ENCODE measurements at regions not wholly inside any gene's neighbourhood (a gene's known extent, or its start where the extent isn't known, plus 50 kb on each side); places are given as distances from the start of the nearest gene placed in this dataset.
"Not testable (repeated sequence)": the region's sequence is repeated elsewhere in the genome, so short reads cannot be mapped to it uniquely, and the experiment has no call there.

DNA sequence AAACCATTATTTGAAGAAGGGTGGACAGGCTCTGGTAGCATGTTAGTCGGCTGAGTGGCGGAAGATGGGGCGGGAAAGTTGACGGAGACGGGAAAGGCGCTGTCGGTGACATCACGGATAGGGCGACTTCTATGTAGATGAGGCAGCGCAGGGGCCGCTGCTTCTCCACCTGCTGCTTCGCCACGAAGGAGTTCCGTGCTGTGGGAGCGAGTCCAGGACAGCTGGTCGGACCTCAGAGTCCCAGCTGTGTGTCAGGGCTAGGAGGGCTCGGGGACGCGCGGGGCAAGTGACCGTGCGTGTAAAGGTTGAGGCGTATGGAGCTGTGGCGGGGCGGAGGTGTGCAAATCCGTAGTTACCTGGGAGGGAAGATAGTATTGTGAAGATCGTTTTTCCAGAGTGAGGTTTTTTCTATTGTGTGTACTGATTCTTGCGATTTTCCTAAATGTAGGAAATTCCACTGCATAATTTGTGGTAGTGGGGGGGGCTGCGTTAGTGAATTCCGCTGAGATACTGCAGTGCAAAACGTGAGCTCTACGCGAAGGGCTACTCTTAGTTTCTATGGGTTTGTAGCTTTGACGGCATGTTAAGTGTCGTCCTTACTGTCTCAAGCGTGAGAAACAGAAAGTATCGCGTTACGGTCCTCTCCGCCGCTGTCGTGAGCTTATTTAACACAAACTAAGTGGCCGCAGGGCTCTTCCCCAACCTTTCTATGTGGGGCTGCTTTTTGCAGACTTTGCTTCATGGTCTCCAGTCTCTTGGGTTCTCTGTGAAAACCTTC, 111.2 kb upstream of the NBPF11 start:
- no peaks in the 10 kb centered on the region for H3K36me3 ChIP-seq
- H3K4me3 ChIP-seq = peak overlapping the region; percentile 40
- H3K9me3 ChIP-seq (ENCODE audit: low read depth) = no peaks in the 10 kb centered on the region
- TF ChIP-seq, protein P1, sequence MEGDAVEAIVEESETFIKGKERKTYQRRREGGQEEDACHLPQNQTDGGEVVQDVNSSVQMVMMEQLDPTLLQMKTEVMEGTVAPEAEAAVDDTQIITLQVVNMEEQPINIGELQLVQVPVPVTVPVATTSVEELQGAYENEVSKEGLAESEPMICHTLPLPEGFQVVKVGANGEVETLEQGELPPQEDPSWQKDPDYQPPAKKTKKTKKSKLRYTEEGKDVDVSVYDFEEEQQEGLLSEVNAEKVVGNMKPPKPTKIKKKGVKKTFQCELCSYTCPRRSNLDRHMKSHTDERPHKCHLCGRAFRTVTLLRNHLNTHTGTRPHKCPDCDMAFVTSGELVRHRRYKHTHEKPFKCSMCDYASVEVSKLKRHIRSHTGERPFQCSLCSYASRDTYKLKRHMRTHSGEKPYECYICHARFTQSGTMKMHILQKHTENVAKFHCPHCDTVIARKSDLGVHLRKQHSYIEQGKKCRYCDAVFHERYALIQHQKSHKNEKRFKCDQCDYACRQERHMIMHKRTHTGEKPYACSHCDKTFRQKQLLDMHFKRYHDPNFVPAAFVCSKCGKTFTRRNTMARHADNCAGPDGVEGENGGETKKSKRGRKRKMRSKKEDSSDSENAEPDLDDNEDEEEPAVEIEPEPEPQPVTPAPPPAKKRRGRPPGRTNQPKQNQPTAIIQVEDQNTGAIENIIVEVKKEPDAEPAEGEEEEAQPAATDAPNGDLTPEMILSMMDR (IDR thresholded peaks at IDR 0.05; ENCODE audit: low read depth, low read length) = no peak
- H3K27me3 ChIP-seq = no peaks in the 10 kb centered on the region
- H3K4me1 ChIP-seq (ENCODE audit: low read depth) = peaks cover 3% of the 10 kb centered on the region
- peak overlapping the region; percentile 84 for H3K27ac ChIP-seq
- DNase-seq (ENCODE audit: low read depth in 1 of 2, low spot score in 1 of 2) = peak; percentile 84 to 86

DNA sequence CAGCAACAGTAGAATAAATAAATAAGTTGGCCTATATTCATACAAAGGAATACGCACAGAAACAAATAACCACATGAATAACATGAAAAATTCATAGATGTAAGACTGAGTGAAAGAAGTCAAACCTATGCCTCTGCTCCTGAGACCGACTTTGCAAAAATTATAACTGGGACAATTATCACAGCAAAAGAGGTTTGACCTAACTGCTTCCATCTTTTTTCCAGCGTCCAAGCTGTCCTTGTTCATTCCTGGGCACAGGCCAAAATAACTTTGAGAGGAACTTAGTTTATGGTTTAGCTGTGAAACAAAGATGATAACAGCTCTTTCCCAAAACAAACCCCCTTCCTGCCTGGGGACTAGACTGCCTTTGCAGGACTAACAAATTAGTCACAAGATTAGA, 109.6 kb upstream of the NBPF11 start:
- H3K4me3 ChIP-seq; H3K4me1 ChIP-seq (ENCODE audit: low read depth); DNase-seq (ENCODE audit: low read depth in 1 of 2, low spot score in 1 of 2); H3K36me3 ChIP-seq; H3K9me3 ChIP-seq (ENCODE audit: low read depth); H3K27me3 ChIP-seq; H3K27ac ChIP-seq: not testable (repeated sequence)

DNA sequence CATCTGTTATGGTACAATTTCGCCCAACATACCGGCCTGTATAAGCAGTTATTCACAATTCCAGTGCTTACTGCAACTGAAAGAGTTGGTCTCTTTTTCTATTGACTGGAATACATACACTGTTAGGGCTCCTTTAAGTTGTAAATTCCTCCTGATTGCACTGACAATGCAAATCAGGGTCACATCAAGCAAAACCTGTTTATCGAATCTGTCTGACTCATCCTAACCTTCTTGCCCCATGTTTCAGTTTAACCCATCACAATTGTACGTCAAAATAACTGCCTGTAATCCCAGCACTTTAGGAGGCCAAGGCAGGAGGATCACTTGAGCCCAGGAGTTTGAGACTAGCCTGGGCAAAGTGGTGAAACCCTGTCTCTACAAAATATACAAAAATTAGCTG, 105.8 kb upstream of the NBPF11 start:
- not testable (repeated sequence) for H3K4me3 ChIP-seq; H3K36me3 ChIP-seq; H3K4me1 ChIP-seq (ENCODE audit: low read depth); DNase-seq (ENCODE audit: low read depth in 1 of 2, low spot score in 1 of 2); H3K27ac ChIP-seq; H3K27me3 ChIP-seq; H3K9me3 ChIP-seq (ENCODE audit: low read depth)

DNA sequence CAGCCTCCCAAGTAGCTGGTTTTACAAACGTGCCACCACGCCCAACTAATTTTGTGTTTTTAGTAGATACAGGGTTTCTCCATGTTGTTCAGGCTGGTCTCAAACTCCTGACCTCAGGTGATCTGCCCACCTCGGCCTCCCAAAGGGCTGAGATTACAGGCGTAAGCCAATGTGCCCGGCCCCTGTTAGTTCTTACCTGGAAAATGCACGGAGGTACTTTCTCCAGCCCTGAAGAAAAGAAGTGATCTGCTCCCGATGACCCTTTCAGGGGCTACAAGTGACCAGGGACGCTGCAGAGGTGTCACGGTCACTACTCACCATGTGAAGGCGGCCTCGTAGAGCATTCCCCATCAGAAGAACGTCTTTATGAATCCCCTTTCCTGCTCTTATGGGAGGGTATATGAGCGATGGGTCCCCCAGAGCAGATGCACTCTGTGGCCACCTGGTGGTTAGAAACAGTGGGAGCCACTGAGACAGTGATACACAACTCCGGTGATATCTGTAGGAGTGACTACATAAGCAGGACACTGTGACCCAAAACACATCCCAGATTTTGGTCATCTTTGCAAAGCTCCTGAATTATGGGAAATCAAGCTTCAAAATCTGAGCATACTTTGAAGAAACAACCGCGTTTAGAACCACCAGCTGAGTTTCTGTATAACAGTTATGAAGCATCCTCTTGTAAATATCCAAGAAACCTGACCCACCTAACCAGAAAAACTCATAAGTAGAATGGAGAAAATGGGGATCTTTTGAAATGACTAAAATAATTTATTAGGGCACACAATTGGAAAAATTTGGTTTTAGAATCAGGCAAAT, 102.7 kb upstream of the NBPF11 start:
- H3K27me3 ChIP-seq; H3K4me3 ChIP-seq; H3K27ac ChIP-seq; H3K4me1 ChIP-seq (ENCODE audit: low read depth); H3K36me3 ChIP-seq; H3K9me3 ChIP-seq (ENCODE audit: low read depth): not testable (repeated sequence)
- TF ChIP-seq, protein P1 (IDR thresholded peaks at IDR 0.05; ENCODE audit: low read depth, low read length) = peak; percentile 66
- peak; percentile 22 to 39 for DNase-seq (ENCODE audit: low read depth in 1 of 2, low spot score in 1 of 2)

DNA sequence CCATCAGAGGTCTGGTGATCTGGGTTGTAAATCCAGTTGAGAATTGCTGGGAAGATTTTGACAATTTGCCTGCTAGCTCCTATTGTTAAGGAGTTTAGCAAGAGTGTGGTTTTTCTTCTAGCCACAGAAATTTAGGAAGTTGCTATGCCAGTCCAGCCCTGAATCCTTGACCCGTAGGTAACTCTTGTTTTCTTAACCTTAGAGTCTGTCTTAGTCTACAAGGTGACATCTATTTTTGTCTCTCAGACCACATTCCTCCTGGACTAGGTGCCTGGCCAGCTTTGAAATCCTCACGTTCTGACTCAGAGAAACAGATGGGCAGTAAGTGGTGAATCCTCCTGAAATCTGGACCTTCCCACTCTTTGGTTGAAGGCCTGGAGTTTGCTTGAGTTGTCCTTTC, 101.7 kb upstream of the NBPF11 start:
- DNase-seq (ENCODE audit: low read depth in 1 of 2, low spot score in 1 of 2); H3K36me3 ChIP-seq; H3K4me1 ChIP-seq (ENCODE audit: low read depth); H3K27me3 ChIP-seq; H3K9me3 ChIP-seq (ENCODE audit: low read depth); H3K27ac ChIP-seq; H3K4me3 ChIP-seq: not testable (repeated sequence)

DNA sequence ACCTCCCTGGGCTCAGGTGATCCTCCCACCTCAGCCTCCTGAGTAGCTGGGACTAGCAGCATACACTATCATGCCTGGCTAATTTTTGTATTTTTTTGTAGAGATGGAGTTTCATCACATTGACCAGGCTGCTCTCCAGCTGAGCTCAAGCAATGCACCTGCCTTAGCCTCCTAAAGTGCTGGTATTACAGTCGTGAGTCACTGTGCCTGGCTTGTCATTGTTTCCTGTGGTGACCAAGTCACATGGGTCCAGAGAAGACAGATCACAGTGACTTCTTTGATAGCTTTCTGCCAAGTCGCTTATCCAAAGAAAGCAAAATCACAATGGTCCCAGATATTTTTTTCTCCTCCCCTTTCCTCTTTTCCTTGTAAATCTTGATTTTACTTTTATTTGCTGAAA, 96.7 kb upstream of the NBPF11 start:
- not testable (repeated sequence) for H3K36me3 ChIP-seq; H3K9me3 ChIP-seq (ENCODE audit: low read depth); DNase-seq (ENCODE audit: low read depth in 1 of 2, low spot score in 1 of 2); H3K27me3 ChIP-seq; H3K4me3 ChIP-seq; H3K4me1 ChIP-seq (ENCODE audit: low read depth); H3K27ac ChIP-seq

DNA sequence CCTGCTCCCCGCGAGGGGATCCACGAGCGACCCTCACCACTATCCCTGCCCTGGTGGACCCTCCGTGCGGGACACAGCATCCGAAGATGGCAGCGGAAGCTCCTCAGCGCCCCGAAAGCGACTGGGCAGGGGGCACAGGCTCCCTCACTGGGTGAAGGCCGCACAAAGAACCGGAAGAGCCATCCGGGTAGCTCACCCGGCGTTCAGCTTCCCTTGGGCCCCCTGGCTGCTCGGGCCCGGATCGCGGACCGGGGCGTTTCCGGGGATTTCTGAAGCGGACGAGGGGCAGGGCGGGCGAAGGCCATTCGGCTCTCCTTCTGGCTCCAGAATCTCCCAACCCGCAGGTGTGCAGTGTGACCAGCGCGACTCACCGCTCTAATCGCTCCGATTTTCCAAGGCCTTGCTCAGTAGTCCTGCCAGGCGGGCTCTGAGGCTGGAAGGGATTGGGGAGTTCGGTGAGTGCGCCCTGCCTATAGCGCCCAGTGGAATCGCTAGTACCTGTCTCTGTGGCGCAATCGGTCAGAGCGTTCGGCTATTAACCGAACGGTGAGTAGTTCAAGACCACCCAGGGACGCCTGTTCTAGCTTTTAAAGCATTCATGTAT, 94.3 kb upstream of the NBPF11 start:
- H3K27me3 ChIP-seq; H3K4me1 ChIP-seq (ENCODE audit: low read depth); H3K36me3 ChIP-seq; H3K4me3 ChIP-seq; H3K9me3 ChIP-seq (ENCODE audit: low read depth); H3K27ac ChIP-seq: not testable (repeated sequence)
- DNase-seq (ENCODE audit: low read depth in 1 of 2, low spot score in 1 of 2) = peak in 1 of 2 donors; percentile 7

DNA sequence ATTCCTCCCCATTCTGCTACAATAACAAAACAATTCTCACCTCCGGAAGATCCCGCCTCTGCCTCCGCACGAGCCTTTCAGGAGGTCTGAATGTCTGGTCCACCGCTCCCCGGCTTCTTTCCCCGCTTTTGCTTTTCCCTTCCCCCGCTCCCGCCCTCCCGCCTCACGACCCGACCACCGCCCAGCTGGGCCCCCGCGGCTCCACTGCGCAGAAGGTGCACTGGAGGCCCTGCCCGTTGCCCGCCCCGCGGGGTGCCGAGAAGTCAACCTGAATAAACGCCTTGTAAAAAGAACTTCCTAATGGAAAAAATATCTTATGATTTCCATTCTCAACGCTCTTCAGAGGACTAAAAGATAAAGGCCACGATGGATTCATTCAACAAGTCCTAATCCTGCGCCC, 93.8 kb upstream of the NBPF11 start:
- H3K4me3 ChIP-seq; H3K4me1 ChIP-seq (ENCODE audit: low read depth); H3K36me3 ChIP-seq; H3K9me3 ChIP-seq (ENCODE audit: low read depth); H3K27ac ChIP-seq; H3K27me3 ChIP-seq; DNase-seq (ENCODE audit: low read depth in 1 of 2, low spot score in 1 of 2): not testable (repeated sequence)

DNA sequence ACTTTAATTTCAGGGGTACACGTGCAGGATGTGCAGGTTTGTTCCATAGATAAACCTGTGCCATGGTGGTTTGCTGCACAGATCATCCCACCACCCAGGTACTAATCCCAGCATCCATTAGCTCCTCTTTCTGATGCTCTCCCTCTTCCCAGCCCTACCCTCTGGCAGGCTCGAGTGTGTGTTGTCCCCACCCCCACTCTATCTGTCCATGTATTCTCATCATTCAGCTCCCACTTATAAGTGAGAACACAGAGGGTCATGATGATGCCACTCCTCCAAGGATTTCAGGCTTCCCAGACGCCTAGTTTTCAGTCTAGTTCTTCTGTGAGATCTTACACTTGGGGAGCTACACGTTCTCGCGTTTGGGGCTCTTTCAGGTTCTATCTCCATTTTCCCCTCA, 93.4 kb upstream of the NBPF11 start:
- not testable (repeated sequence) for H3K9me3 ChIP-seq (ENCODE audit: low read depth); H3K27ac ChIP-seq; H3K36me3 ChIP-seq; H3K4me3 ChIP-seq; H3K4me1 ChIP-seq (ENCODE audit: low read depth); DNase-seq (ENCODE audit: low read depth in 1 of 2, low spot score in 1 of 2); H3K27me3 ChIP-seq

DNA sequence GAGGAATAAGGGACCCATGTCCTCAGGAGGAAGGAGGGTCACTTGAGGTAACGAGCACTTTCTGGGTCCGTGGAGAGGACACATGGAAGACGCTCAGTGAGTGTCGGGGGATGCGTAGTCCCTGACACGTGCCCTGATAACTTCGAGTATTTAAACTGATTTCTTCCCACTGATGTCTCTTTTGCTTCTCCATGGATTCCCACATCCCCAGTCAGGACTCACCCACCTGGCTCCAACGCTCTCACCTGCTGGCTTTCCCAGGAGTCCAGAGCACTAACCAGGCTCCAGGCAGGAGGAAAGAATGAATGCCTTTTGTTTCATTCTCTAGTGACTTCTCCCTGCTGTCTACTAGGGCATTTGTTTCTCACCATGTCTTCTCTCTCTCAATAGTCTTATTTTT, 81.2 kb upstream of the NBPF11 start:
- H3K36me3 ChIP-seq; H3K9me3 ChIP-seq (ENCODE audit: low read depth); DNase-seq (ENCODE audit: low read depth in 1 of 2, low spot score in 1 of 2); H3K4me3 ChIP-seq; H3K27ac ChIP-seq; H3K4me1 ChIP-seq (ENCODE audit: low read depth); H3K27me3 ChIP-seq: not testable (repeated sequence)

DNA sequence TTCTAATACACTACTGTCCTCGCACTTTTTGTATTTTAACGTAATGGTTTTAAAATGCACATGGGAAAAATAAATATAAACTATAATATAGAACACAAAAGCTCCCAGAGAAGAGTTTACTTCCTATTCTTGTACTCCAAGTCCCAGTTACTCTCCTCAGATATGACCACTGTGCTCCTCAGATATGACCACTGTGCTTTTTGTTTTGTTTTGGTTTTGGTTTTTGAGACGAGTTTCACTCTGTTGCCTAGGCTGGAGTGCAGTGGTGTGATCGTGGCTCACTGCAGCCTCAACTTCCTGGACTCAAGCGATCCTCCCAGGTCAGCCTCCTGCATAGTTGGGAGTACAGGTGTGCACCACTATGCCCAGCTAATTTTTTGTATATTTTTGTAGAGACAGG, 76.8 kb upstream of the NBPF11 start:
- H3K9me3 ChIP-seq (ENCODE audit: low read depth); H3K4me3 ChIP-seq; H3K36me3 ChIP-seq; H3K4me1 ChIP-seq (ENCODE audit: low read depth); H3K27me3 ChIP-seq; DNase-seq (ENCODE audit: low read depth in 1 of 2, low spot score in 1 of 2); H3K27ac ChIP-seq: not testable (repeated sequence)
